HG02610 (cell line): ENCODE measurements at regions not wholly inside any gene's neighbourhood (a gene's known extent, or its start where the extent isn't known, plus 50 kb on each side); places are given as distances from the start of the nearest gene placed in this dataset.
A peak's percentile ranks its signal among the peaks of the same experiment; 100 is the strongest.

ENCODE experiments used
- ATAC-seq: cut with Tn5 transposase; IDR thresholded peaks from one replicate; pipeline ENCODE4 v1.9.1; 2021; ENCODE audit warnings: mild to moderate bottlenecking, moderate library complexity; ENCODE audit not compliant: unreplicated experiment

DNA sequence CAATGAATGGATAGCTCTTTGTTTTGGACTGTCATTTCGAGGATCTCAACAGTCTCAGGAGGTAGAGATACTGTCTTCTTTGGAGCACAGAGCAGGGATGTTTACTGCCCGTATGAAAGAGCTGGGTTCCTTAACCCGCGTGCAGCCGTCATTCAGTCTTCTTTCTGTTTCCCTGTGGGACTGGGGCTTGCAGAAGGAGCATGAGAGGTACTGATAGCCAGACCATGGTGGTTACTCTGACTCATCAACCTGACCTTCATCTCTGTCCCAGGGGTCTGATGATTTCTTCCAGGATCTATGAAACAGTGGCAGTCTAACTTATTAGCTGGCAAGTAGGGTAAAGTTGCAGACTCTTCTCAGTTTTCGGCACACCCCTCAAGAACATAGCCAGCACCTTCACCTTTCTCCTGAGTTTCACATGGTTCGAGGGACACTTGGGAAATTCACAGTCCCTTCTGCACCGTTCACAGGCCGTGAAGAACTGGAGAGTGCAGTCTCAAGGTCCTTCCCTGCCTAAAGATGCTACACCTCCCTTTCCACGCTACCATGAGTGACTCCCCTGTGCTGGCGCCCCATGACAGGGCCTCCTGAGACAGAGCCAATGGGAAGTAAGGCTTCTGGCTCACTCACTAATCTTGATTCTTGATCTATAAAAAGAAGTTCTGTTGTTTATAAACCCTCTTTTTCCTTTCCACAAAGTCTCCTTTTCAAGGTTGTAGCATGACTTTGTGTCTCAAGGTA is 226.2 kb downstream of the MC4R start:
- ATAC-seq: peak; percentile 97

DNA sequence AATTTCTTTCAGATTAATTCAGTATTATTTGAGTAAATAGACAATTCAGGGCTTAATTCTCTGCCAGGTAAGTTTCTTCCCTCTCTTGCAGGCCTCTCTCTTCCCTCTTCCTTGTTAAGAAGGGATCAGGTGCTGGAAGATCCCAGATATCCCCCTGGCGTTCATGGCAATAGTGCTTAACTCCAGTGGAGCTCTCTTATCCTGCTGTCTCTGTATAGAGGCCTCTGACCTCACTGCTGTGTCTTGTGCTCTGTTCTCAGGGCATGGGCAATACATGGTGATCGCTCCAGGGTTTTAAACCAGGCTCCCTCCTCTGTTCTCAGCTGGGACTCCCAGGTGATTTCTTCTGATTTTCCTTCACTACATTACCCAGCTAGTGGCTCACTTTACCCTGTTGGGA is 226.8 kb downstream of the MC4R start:
- ATAC-seq: peak; percentile 11

DNA sequence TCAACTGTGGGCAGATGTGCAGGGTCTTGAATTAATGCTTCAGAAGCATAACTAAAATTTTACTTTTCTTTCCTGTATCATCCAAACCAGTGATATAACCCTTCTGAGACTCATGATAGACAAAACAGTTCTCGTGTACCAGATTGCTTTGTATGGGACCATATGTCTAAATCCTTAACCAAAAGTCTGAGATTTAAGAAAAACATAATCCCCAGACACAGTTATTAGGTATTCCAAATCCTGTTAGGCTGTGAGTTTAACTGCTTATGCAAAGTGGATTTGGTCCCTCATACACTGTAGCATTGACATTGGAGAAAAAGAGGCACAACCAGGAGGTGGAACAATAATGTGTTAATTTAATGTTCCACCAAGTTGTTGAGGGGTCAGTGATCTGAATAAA is 235.0 kb downstream of the PMAIP1 start:
- no peak for ATAC-seq

DNA sequence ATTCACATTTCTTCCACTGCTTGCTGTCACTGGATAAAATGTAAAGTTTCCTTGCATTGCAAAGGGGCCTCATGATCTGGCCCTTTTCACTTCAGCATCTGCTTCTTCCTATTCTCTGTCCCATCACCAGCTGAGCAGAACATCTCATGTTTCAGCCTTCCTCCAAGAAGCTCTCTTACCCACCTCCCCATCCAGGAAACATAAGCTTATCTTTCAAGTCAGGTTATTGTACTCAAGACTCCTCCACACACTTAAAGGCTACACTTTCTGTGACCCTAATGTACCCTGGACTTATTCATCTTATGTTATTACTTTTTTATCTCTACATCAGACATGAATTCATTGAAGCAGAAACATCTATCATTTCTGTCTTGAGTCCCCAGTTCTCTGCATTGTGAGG is 230.5 kb downstream of the PMAIP1 start:
- no peak for ATAC-seq

DNA sequence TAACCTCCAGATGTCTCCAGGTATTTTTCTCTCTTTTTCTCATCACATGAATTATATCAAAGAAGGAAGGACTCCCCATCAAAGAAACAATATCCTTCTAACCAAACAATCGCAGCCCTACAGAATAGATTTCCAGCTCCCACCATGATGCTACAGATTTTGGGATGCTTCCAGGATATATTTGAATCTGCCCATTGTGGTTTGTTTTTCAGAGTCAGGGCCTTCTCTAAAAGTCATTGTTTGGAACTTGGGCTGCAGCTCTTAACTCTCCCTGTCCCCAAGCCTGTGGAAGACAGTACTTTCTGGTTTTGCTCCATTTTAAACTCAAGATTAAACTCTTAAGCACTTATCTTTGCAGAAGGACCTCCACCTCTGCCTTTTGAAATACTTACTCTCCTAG is 223.2 kb downstream of the PMAIP1 start:
- no peak for ATAC-seq

DNA sequence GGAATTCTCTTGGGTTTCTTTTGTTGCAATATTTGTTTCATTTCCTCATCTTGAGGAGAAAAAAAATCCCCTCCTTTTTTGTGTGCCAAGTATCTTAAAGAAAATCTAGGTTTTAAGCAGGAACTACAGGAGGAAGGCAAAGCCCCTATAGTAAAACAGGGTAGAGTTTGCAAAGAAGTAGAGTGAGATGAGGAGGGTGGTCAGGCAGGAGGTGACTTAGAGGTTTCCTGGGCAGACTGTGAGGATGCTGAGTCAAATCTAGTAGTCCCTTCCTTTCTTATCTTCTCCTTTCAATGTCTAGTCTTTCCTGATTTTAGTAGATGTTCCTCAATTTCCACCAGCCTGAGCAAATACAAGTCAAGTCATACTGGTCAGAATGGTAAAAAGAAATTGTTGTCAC is 222.5 kb downstream of the PMAIP1 start:
- ATAC-seq: peak; percentile 60

DNA sequence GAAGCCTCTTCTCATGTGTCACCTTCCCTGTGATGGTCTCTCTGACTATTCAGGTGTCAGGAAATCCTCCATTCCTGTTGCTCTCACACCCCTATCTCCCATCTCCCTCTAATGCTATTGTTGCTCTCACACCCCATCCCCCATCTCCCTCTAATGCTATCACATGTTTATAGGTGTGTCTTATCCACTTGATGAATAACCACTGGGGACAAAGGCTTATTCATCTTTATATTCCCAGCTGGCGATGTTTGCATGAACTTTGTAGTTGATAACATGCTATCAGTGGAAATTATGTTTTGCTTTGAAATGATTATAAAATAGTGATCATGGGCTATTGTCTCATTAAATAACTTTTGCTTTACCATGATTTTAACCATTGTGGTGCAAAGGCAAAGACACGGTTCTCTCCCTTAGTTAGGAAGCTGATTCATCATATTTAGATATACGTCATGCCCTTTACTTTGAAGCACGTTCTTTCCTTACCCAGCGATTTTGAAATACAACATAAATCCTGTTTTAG is 220.5 kb downstream of the PMAIP1 start:
- ATAC-seq: no peak

DNA sequence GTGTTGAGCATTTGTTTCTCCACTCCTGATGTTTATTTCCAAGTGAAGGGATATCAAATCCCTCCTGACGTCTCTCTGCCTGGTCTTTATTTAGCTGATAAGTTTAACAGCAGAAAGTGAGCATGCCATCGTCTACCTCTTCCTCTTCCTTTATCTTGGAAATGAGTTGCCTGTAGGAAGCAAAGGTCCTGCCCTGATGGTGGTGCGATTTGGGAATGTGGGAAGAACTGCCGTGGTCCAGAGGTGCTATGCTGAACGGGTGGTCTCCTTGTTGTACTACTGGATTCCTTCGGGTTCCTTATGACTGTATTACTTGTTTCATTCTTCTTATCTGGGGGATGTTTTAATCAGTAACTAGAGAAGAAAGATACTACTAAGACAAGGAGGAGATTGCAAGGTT is 217.5 kb downstream of the PMAIP1 start:
- no peak for ATAC-seq

DNA sequence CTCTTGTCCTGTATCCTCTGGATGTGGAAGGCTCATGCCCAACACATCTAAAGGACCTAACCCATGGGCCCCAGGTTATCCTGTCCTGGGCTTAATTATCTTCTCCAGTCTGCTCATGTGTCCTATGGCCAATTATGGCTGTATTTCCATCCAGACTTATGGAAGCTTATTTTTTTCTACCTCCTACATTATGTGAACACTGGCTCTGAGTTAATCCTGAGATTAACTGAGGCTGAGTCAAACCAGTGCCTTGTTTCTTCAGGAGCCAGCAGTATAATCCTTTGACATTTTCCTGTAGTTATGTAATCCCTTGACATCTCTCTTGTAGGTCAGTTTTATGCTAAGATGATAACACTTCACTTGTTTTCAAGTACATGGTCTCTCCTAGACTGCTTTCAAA is 213.6 kb downstream of the PMAIP1 start:
- no peak for ATAC-seq

DNA sequence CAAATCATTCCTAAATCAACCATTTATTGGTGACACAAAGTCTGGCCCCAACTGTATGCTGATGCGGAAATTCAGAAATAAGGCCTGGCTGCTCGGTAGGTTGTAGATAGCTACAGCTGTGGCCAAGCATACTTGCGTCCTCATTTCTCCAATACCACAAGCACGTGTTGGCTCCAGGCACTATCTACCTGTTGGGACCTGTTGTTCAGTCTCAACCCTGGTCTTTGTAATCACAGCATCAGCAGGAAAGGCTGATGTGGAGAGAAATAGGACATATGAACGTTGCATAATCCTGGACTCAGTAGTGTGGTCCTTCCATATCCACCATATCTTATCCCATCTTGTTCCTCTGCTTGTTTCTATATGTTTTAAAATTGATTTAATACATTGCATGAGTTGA is 212.6 kb downstream of the PMAIP1 start:
- no peak for ATAC-seq

DNA sequence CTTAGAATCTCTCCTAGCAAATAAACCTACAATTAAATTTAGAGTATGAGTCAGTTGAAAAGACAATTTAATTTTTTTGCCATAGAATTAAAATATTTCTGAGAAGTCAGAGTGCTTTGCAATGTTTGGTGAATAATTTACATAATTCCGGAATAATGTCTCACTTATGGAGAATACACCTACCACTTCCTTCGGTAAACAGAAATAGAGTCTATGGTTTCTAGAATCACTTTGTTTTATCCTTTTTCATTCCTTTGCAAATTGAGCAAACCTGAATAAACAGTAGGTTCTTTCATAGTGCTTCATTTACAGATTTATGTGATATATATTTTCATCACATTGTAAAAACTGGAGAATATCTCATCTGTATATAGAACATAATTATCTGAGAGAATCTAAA is 211.7 kb downstream of the PMAIP1 start:
- ATAC-seq: no peak

DNA sequence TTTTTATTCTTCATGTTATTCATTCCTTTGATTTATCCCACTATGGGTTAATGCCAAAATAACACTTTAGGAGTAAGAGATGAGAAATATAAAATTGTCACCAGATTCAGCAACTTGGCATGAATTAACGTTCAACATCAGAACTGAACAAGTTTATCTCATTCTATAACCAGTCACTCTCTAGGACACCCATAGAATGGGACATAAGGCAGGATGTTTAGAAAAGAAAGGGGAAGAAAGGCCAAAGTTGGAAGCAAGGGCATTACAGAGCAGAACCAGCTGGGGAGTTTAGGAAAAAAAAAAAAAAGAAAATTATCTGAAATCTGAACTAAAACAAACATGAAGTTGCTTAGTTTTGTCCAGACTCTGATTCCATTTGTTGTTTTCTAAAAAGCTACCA is 211.0 kb downstream of the PMAIP1 start:
- ATAC-seq: no peak

DNA sequence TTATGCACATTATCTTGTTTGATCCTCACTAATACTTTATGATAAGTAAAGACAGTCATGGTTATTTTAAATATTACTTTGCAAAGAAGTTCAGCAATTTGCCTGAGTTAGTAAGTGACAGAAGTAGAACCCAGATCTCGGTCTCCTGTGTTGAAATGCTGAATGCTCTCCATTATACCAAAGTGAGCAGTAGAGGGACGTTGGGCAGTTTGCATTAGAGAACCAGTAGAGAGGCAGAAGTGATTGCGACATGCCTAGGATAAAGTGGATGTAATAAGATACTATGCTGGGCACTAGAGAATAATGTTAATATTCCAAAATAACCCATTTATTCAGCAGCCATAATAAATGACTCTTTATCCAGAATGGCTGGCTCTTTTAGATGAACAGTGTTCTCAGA is 201.0 kb downstream of the PMAIP1 start:
- ATAC-seq: no peak

DNA sequence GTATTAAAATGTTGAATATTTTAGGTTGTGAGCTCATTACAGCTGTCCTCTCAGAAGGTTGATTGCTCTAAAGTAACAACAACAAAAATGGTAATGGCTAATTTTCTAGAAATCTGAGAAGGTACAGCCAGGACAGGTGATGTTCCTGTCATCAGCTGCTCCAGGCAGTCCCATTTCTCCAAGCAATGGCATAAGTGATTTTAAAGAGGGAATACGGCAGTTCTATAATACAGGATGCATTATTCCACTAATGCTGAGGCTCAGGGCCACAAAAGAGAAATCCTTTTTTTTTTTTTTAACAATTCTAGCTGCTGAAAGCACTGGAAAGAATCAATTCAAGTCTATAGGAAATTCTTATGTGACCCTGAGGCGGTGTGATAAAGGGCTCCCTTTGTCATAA is 199.9 kb downstream of the PMAIP1 start:
- no peak for ATAC-seq

DNA sequence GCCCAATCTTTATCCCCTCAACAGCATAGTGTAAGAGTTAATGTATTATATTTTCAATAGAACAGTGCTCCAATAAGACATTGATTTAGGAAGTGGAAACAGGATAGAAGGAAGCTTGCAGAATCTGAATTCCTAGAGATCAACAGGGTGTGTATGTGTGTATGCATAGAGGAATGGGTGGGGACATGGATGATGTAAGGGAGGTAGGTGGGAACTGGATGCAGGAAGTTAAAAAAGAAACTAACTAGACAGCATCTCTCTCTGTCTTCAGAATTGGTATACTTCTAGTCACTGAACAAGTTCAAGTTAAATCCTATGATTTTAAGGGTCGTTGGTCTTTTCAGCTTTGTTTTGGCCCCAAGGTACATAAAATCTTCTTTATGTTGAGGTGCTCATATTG is 196.6 kb downstream of the PMAIP1 start:
- no peak for ATAC-seq

DNA sequence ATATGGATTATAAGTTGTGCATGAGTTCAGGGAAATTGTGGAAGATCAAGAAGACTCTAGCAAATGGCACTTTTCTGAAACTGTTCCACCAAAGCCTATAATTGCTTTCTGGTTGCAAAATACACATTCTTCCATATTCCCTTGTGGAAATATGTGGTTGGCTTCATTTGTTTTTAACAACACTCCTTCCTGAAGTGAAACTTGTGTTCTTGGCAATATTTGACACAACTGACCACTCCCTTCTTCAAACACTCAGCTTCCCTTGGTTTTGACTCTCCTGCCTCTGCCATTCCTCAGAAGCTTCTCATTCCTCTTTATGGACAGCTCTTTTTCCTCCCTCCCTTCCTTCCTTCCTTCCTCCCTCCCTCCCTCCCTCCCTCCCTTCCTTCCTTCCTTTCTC is 192.3 kb downstream of the PMAIP1 start:
- ATAC-seq: no peak

DNA sequence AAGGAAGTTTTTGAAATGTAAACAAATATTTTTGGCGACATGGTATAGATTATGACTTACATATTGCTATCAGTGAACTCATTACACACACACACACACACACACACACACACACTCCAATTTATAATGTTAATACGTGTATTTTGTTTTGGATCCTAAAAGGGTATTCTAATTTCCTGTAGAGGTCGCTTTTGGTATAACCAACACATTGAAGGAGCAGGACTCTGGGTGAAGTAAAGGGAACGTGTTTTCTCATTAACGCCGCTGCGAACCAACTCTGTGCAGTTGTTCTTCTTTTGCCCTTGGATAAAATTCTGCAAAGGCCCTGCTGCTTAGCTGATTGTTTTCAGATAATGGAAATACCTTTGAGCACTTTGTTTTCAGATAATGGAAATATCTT is 190.4 kb downstream of the PMAIP1 start:
- no peak for ATAC-seq

DNA sequence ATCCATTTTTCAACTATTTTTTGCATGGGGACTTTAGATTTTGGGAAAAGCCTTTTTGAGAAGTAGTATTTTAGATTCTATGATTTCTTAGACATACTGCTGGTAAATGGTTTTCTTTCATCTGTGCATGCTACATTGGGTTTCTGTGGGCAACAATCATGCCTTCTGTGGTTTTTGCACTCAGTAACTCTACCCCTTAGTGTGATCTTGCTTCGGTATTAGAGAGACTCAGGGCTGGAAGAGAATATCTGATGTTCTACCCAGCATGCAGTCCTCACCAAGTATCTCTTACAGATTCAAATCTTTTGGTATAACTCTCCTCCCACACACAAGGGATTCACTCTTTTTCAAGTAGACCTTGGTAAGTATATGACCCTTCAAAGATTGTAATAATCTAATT is 183.0 kb downstream of the PMAIP1 start:
- no peak for ATAC-seq

DNA sequence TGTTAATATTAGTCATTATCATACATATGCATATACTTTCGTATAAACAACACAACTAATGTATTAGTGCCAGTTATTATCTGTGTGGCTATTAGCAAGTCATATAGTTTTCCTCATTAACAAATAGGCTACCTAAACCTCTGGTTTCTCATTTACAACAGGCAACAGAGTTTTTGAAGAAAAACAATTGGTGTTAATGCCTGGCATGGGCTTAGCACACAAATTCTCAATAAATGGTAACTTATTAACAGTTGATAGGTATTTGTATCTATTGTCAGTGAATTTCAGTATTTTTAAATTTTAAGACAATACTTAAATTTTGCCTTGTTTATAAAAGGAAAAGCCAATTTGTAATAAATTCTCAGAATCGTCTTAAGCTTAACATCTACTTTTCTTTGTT is 182.5 kb downstream of the PMAIP1 start:
- no peak for ATAC-seq

DNA sequence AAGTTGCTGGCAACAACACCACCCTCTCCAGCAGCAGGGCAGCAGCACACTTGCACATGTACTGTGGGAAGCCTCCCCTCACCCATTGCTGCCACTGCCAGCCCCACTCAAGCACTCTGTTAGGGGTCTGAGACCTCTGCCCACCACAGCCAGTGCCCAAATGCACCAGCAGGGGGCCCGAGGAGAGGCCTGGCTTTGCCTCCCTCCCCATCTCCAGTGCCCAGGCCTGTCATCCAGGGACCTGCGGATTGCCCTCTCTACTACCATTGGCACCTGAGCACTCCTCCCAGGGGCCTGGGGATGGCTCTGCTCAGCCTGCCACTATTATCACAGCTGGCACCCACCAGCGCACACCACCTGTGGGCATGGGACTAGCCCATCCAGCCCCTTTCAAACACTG is 175.7 kb downstream of the PMAIP1 start:
- no peak for ATAC-seq

DNA sequence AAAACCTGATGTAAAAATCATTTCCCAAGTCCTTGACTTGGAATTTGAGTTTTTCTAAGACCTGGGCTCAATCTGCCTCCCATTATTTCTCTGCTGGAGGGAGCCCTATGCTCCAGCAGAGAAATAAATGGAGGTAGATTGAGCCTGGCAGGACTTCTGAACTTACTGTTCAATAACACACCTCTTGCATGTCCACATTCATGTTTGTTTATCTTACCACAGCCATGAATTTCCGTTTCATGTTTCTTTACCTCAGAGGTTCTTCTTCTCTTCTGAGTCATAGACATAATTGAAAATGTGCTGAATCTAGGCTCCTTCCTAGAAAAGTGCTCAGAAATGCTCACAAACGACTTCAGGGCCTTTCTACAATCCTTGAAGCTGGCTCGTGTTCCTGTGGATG is 170.8 kb downstream of the PMAIP1 start:
- no peak for ATAC-seq

DNA sequence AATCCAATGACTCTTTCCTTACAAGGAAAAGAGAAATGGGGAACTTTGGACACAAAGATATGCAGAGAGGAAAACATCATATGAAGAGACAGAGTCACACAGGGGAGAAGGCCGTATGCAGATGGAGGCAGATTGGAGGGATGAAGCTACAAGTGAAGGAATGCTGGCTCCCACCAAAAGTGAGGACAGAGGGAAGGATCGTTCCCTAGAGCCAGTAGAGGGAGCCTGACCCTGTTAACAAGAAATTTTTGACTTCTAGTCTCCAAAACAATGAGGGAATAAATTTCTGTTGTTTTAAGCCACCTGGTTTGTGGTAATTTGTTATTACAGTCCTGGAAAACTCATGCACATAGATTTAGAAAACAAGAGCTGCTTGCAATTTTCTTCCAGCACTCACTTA is 169.3 kb downstream of the PMAIP1 start:
- ATAC-seq: no peak
